ENCODE measurements at regions not wholly inside any gene's neighbourhood (a gene's known extent, or its start where the extent isn't known, plus 50 kb on each side); places are given as distances from the start of the nearest gene placed in this dataset.
"Not testable (repeated sequence)": the region's sequence is repeated elsewhere in the genome, so short reads cannot be mapped to it uniquely, and the experiment has no call there.

GRCh38 chr9:88819476-88819875 lies 171.8 kb upstream of the S1PR3 start:
- no peak for DNase-seq

GRCh38 chr9:88820055-88820454 lies 171.2 kb upstream of the S1PR3 start:
- no peak for DNase-seq

- DNase-seq, result no peak
Measured at GRCh38 chr9:88821033-88821745, 170.1 kb upstream of the S1PR3 start.

- DNase-seq, result no peak
Measured at GRCh38 chr9:88821746-88822106, 169.5 kb upstream of the S1PR3 start.

- no peak for DNase-seq
Measured at GRCh38 chr9:88824711-88825110, 166.6 kb upstream of the S1PR3 start.

GRCh38 chr9:88826181-88826580 lies 165.1 kb upstream of the S1PR3 start:
- DNase-seq, result no peak

- DNase-seq, result no peak
Measured at GRCh38 chr9:88826771-88827181, 164.5 kb upstream of the S1PR3 start.

- DNase-seq, result no peak
Measured at GRCh38 chr9:88828018-88828417, 163.2 kb upstream of the S1PR3 start.

GRCh38 chr9:88828492-88828974 lies 162.7 kb upstream of the S1PR3 start:
- DNase-seq, result no peak

GRCh38 chr9:88829276-88829675 lies 162.0 kb upstream of the S1PR3 start:
- DNase-seq, result no peak

- no peak for DNase-seq
Measured at GRCh38 chr9:88831713-88832407, 159.4 kb upstream of the S1PR3 start.

GRCh38 chr9:88833946-88834345 lies 157.3 kb upstream of the S1PR3 start:
- no peak for DNase-seq

- DNase-seq, result no peak
Measured at GRCh38 chr9:88835038-88835466, 156.2 kb upstream of the S1PR3 start.

- no peak for DNase-seq
Measured at GRCh38 chr9:88835772-88836171, 155.5 kb upstream of the S1PR3 start.

- no peak for DNase-seq
Measured at GRCh38 chr9:88837731-88838130, 153.5 kb upstream of the S1PR3 start.

- not testable (repeated sequence) for DNase-seq
Measured at GRCh38 chr9:88849878-88850277, 141.4 kb upstream of the S1PR3 start.

- DNase-seq, result no peak
Measured at GRCh38 chr9:88852794-88853193, 138.5 kb upstream of the S1PR3 start.

- no peak for DNase-seq
Measured at GRCh38 chr9:88870627-88871026, 120.6 kb upstream of the S1PR3 start.

GRCh38 chr9:88871669-88872068 lies 119.6 kb upstream of the S1PR3 start:
- no peak for DNase-seq

- no peak for DNase-seq
Measured at GRCh38 chr9:88872192-88872946, 118.9 kb upstream of the S1PR3 start.

GRCh38 chr9:88873635-88874034 lies 117.6 kb upstream of the S1PR3 start:
- DNase-seq, result no peak

GRCh38 chr9:88874391-88874790 lies 116.9 kb upstream of the S1PR3 start:
- no peak for DNase-seq

- no peak for DNase-seq
Measured at GRCh38 chr9:88875400-88876120, 115.7 kb upstream of the S1PR3 start.
